GM18508 (cell line): ENCODE measurements at regions not wholly inside any gene's neighbourhood (a gene's known extent, or its start where the extent isn't known, plus 50 kb on each side); places are given as distances from the start of the nearest gene placed in this dataset.

Experiments
- ATAC-seq: cut with Tn5 transposase; IDR thresholded peaks from one replicate; pipeline ENCODE4 v1.9.1; 2021; ENCODE audit warnings: moderate number of reproducible peaks; ENCODE audit not compliant: insufficient read depth, unreplicated experiment

DNA sequence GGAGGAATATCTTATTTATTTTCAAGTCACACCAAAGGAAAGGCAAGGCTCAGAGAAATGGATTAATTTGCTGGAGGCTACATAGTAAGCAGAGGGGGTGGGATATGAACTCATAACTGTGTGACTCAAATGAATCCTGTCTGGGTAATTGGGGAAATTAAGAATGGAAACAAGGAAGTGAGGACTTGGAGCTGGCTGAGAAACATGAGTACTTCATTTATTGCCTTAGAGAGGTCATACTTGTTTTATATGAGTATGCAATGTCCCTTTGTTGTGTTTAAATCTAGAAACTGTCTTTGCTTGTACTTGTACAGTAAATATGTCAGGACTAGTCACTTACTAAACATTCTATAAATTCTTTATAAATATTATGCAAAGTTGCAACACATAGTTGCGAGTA lies 2166.7 kb upstream of the PIK3C3 start:
- no peak for ATAC-seq

DNA sequence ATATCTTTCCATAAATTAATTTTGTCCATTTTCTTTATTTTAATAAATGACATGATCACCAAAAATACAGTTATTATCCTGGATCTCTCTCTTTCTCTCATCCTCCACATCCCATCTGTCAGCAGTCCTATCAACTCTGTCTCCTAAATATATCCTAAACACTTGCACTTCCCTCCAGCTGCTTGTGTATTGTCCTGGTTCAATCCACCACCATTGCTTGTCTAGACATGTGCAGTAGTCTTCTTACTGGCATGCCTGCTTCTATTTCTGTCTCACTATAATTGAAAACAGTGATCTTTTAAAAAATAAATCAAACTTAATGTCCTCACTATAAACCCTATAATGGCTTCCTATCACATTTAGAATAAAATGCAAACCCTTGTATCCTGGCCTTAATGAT lies 2168.6 kb upstream of the PIK3C3 start:
- no peak for ATAC-seq

DNA sequence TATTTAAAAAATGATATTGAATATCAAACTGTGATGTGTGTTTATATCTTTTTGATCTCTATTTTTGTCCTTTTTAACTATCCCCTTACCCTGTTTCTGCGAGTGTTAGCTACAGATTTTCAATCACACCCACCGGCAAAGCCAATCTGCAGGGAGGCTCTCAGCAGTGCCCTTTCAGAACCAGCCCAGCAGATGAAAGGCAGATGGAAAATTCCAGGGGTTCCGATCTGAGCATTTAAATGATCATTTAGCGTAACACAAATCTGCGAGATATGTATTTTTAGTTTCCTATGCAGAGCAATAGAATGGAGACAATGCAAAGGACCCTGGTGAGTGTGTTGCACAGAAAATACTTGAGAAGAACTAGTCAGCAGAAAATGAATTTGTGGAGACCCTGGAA lies 2170.5 kb upstream of the PIK3C3 start:
- ATAC-seq, result no peak

- no peak for ATAC-seq
Measured at GRCh38 chr18:39781565-39781964, 2173.5 kb upstream of the PIK3C3 start.

GRCh38 chr18:39780774-39781173 lies 2174.3 kb upstream of the PIK3C3 start:
- no peak for ATAC-seq

GRCh38 chr18:39779926-39780325 lies 2175.1 kb upstream of the PIK3C3 start:
- no peak for ATAC-seq

GRCh38 chr18:39776766-39777165 lies 2178.3 kb upstream of the PIK3C3 start:
- no peak for ATAC-seq

DNA sequence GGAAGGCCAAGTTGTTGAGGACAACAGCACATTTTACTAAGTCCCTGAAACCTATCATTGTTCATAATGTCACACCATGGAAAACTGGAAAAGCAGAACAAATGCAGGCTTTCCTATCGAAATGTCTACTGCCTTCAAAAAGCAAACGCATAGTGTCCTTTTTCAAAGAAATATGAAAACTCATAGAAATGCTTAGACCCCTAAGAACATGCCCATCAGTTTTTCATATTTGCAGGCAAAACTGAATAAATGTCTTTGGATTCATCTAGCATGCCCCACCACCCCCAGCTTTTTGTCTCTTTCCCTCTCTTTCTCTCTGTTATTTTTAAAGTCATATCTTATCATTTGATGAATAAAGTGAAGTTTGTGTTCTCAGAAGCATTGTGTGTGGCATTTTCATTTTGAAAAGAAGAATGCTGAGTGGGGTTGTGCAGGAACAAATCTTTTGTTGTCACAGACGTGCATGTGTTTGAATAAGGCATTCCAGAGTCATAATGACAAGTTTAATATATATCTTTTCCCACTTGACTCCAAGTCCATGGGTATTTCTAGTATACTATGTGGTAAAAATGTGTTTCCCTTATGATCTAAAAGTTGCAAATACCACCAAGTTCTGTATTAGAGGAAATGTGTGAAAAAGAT lies 2180.0 kb upstream of the PIK3C3 start:
- ATAC-seq, result no peak

DNA sequence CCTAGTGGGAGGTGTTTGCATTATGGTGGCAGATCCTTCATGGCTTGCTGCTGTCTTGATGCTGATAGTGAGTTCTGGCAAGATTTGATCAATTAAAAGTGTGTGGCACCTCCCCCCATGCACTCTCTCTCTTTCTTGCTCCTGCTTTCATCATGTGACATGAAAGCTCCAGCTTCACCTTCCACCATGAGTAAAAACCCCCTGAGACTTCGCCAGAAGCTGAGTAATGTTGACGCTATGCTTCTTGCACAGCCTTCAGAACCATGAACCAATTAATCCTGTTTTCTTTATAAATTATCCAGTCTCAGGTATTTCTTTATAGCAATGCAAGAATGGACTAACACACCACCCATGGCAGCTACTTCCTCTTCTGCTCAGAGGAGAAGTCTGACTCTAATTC lies 2181.4 kb upstream of the PIK3C3 start:
- no peak for ATAC-seq

- no peak for ATAC-seq
Measured at GRCh38 chr18:39772155-39772919, 2182.7 kb upstream of the PIK3C3 start.

GRCh38 chr18:39770399-39770798 lies 2184.6 kb upstream of the PIK3C3 start:
- ATAC-seq, result no peak

DNA sequence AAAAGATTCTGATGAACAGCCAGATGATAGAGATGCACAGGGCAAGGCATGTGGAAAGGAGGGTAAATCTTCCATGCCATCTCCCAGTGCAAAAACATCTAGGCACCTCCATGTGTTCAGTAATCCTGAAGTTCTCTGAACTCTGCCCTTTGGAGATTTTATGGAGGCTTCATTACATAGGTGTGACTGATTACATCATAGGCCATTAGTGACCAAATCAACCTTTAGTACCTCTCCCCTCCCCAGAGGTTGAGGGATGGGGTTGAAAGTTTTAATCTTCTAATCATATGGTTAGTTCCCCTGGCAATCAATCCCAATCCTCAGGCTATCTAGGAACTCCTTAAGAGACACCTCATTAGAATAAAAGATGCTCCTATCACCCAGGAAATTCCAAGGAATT lies 2190.2 kb upstream of the PIK3C3 start:
- no peak for ATAC-seq

- ATAC-seq, result no peak
Measured at GRCh38 chr18:39761273-39761672, 2193.8 kb upstream of the PIK3C3 start.

DNA sequence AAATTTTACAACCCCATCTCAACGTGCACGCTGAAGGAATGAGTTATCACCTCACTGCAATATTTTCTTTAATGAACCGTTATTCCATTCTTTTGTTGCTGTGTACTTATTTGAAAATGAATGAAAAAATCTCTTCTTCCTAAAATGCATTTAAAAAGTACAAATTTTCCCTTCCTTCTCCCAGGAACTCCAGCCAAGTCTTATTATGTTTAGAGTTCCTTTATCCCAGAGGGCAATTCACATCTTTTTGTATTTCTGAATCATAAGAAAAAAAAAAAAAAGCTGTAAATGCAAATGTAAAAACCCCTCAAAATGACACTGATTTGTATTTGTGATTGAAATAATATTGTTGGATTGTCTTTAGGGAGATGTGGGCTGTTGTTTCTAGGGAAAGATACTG lies 2194.3 kb upstream of the CELF4 start:
- ATAC-seq, result no peak

- ATAC-seq, result no peak
Measured at GRCh38 chr18:39753178-39753577, 2187.6 kb upstream of the CELF4 start.

DNA sequence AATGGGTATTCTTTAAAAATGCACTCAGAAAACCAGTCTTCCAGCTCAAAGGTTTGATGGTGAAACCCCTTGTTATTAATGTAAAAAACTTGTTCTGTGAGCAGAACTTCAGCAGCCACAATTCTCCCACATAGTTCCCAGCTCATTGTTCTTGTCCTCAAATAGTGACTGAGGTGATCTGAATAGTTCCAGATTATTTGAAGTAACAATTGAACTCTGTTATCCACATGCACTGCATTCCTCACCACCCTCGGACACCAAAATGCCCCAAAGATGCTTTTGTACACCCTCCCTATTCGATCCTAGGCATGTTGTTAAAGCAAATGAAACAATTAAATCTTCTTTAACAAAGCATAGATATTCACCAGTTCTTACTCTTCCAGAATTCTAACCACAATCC lies 2186.8 kb upstream of the CELF4 start:
- no peak for ATAC-seq

DNA sequence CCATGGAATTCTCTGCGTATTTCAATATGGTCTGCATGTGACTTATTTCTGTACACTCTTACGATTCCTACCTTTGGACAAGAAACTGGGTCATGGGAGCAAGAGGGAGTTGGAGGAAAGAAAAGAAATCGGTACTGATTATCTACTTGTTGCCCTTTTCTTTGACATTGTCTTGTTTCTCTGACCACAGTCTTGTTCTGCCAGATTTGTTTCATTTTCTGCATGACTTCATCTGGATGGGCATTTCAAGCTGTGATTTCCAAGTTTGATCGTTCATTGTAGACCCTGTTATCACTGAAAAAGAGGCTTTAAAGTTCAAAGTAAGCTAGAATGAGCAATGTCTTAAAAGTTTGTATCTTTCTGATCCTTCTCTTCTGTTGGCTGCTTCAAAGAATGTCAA lies 2186.3 kb upstream of the CELF4 start:
- no peak for ATAC-seq

DNA sequence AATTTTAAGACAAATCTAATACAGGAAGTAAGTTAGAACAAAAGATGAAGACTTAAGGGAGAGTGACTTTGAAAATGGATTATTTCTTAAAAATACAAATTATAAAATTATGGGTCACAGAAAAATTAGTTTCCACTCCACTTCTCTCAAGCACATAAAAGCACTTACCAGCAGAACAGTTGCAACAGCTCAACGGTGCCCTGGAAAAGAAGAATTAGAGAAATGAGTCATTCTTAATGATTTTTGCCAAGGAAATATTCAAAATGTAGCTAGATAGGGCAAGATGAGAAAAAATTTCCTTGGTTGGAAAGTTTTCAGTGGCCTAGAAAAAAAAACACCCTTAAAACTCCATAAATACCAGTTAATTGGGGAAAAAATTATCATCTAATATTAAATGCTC lies 2185.6 kb upstream of the CELF4 start:
- no peak for ATAC-seq

DNA sequence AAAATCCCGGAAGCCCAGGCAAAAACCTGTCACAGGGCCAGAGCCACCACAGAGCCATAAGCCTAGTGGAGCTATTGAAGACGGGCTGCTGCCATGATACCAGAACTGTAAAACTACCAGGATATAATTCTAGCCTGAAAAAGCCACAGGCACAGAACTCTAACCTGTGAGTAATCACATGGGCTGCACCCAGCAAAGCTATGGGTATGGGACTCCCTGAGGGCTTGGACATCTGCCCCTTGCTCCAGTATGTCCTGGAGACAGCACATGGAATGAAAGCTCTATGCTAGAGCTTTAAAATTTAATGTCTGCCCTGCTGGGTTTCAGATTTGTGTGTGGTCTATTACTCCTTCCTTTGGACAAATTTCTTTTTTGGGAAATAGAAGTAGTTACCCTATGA lies 2183.6 kb upstream of the CELF4 start:
- no peak for ATAC-seq

DNA sequence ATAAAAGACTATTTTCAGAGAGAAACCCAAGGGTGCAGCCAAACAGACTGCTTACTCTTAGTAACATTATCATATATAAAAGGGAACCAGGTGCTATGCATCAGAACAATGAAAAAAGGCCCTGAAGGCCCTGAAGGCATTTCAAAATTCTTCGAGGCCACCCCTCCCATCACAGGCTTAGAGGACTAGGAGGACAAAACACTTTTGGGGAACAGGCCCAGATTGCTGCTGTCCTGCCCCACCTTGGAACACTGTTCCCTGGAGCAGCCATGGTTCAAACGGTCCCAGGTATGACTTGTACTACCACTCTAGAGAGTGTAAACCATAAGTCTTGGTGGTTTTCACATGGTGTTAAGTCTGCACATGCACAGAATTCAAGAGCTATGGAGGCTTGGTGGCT lies 2183.1 kb upstream of the CELF4 start:
- no peak for ATAC-seq

- ATAC-seq, result no peak
Measured at GRCh38 chr18:39746201-39746600, 2180.6 kb upstream of the CELF4 start.

DNA sequence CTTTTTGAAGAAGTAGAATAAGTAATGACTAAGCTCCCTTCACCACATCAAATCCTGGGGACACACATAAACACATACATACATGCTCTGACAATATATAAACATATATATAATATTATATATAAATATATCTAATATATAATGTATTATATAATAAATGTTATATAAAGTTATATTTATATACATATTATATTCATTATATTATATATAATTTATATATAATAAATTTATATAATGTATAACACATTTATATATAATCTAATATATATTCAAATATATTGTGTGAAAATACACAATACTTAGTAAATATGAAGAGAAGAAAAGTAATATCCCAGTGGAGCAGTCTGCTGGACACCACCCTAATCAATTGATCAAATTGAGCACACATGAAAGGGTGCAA lies 2177.9 kb upstream of the CELF4 start:
- ATAC-seq, result no peak
